ENCODE measurements at regions not wholly inside any gene's neighbourhood (a gene's known extent, or its start where the extent isn't known, plus 50 kb on each side); places are given as distances from the start of the nearest gene placed in this dataset.

DNA sequence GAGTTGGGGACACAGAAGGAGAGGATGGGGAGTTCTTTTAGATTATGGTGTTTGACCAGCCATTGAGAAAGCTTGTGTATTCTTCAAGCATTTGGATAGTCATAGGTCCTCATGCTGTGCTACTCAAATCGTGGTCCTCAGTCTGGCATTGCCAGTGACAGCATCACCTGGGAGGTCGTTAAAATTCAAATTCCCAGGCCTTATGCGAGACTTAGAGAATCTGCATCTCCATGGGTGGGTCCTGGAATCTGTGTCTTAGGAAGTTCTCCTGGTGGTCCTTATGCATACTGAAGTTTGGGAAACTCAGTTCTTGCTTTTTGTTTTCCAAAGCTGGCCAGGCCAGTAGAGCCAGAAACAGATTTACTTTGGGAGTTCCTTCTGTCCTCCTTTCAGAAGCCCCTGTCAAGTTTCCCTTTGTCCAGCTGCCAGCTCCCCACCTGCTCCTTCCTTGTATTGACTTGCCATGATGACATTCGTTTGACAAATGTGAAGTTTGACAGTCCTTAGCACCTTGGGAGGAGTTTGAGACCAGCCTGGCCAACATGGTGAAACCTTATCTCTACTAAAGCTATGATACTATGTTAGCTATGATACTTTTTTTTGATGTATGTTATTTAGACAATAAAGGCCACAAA, 95.6 kb downstream of the PALM2AKAP2 start:
- DNase-seq (ENCODE audit: low read depth) = no peak
- H3K4me3 ChIP-seq (ENCODE audit: low read depth, low read length) = no peak overlapping the region

DNA sequence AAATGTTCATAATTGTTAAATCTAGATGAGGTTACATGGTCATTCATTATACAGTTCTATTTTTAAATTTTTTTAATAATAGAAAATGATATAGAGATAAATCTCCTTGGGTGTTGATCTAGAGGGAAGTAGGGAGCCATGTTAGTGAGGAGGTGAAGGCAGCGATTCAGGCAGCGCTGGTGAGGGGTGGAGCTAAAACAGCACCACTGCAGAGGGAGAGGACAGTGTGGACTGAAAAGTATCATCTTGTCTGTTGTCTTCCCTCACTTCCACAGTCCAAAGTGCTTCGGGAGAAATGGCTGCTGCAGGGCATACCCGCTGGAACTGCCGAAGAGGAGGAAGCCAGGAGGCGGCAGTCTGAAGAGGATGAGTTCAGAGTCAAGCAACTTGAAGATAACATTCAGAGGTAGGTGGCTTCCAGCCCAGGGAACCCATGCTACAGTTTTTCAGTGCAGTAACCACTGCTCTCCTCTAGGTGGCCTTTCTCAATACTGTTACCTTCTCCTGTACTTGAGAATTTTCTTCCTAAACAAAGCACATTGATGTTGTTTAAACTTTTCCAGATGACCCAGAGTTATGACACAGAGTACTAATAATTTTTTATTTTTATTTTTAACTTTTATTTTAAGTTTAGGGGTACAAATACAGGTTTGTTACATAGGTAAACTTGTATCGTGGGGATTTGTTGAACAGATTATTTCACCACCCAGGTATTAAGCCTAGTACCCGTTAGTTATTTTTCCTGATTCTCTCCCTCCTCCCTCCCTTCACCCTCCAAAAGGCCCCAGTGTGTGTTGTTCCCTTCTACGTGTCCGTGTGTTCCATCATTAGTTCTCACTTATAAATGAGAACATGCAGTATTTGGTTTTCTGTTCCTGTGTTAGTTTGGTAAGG, 100.5 kb downstream of the PALM2AKAP2 start:
- no peak overlapping the region for H3K4me3 ChIP-seq (ENCODE audit: low read depth, low read length)
- no peak for DNase-seq (ENCODE audit: low read depth)

DNA sequence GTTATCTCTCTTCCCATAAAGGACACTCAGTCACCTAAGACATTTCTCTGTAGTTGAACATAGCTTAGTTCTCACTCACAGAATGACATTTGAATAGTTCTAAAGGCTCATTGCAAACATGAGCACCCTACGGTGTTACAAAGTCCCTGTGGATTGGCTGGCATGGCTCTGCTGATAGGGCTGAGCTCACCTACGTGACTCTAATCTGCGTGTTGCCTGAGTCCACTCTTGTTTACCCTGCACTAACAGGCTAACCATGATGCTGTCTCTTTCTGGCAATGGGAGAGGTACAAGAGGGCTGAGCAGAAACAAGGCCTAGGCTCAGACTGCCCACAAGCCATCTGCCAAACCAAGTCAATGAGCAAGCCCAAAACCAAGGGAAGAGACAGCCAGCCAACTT, 103.6 kb downstream of the PALM2AKAP2 start:
- no peak for DNase-seq (ENCODE audit: low read depth)

DNA sequence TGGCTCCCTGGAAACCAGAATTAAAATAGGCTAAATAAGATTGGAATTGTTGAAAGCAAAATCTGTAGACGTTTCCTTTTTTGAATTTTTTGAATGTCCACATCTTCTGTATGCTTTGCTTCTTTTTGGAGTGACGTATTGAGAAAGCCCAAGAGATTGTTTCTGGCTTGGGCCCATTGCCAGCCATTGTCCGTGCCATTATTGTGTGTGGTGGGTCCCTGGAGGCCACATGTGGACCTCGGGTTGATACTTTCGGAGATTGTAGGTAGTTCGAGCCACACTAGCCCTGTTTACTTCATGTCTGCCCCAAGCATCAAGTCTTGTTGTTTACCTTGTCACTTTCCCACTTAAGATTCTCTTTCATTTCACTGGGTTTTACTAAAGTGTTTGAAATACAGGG, 106.0 kb downstream of the PALM2AKAP2 start:
- DNase-seq (ENCODE audit: low read depth) = no peak

More for the DNA sequence above, 103.6 kb downstream of the PALM2AKAP2 start:
- H3K4me3 ChIP-seq (ENCODE audit: low read depth, low read length) = no peak overlapping the region

GRCh38 chr9:109886617-109887016, 106.6 kb downstream of the PALM2AKAP2 start:
- no peak for DNase-seq (ENCODE audit: low read depth)

More for the DNA sequence above, 106.0 kb downstream of the PALM2AKAP2 start:
- no peak overlapping the region for H3K4me3 ChIP-seq (ENCODE audit: low read depth, low read length)

GRCh38 chr9:109887079-109887478, 107.1 kb downstream of the PALM2AKAP2 start:
- no peak overlapping the region for H3K4me3 ChIP-seq (ENCODE audit: low read depth, low read length)
- peak; percentile 68 for DNase-seq (ENCODE audit: low read depth)

More at GRCh38 chr9:109886617-109887016, 106.6 kb downstream of the PALM2AKAP2 start:
- no peak overlapping the region for H3K4me3 ChIP-seq (ENCODE audit: low read depth, low read length)

DNA sequence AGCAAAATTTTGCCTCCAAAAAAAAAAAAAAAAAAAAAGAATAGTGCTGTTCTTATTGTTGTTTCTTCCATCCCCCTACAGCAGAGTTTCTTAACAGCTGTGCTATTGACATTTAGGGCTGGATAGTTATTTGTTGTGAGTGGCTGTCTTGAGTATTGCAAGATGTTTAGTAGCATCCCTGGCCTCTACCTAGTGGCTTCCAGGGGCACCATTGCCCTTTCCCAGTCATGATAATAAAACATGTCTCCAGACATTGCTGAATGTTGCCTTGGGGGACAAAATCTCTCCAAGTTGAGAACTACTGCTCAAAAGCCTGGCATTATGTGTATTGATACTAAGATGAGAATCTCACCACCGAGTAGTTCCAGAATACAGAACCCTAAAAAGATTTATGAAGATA, 108.7 kb downstream of the PALM2AKAP2 start:
- DNase-seq (ENCODE audit: low read depth) = no peak
- no peak overlapping the region for H3K4me3 ChIP-seq (ENCODE audit: low read depth, low read length)

DNA sequence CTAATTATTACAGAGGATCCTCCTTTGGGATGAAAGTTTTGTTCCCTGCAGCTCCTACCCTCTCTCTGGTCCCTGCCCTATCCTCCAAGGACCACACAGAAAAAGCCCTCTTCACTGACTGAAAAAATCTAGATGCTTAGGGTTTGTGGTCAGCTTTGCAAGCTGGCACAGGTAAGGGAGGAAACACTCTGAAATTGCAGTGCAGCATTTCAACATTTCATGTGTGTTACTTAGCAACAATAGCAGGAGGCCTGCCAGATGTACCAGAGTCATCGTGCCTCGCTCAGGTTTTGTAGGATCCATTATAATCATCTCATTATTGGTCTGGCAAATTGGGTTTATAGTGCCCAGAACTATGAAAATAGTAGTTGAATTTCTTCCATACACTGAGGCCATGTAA, 109.5 kb downstream of the PALM2AKAP2 start:
- no peak for DNase-seq (ENCODE audit: low read depth)
- no peak overlapping the region for H3K4me3 ChIP-seq (ENCODE audit: low read depth, low read length)

GRCh38 chr9:109893241-109893640, 113.2 kb downstream of the PALM2AKAP2 start:
- DNase-seq (ENCODE audit: low read depth) = no peak
- H3K4me3 ChIP-seq (ENCODE audit: low read depth, low read length) = no peak overlapping the region

- DNase-seq (ENCODE audit: low read depth) = no peak
Measured at GRCh38 chr9:109894473-109894872, 114.5 kb downstream of the PALM2AKAP2 start.

GRCh38 chr9:109894921-109895758, 115.1 kb downstream of the PALM2AKAP2 start:
- DNase-seq (ENCODE audit: low read depth) = peak; percentile 55
- no peak overlapping the region for H3K4me3 ChIP-seq (ENCODE audit: low read depth, low read length)

More at GRCh38 chr9:109894473-109894872, 114.5 kb downstream of the PALM2AKAP2 start:
- no peak overlapping the region for H3K4me3 ChIP-seq (ENCODE audit: low read depth, low read length)

- no peak overlapping the region for H3K4me3 ChIP-seq (ENCODE audit: low read depth, low read length)
- peak; percentile 73 for DNase-seq (ENCODE audit: low read depth)
Measured at GRCh38 chr9:109901201-109901600, 121.2 kb downstream of the PALM2AKAP2 start.

DNA sequence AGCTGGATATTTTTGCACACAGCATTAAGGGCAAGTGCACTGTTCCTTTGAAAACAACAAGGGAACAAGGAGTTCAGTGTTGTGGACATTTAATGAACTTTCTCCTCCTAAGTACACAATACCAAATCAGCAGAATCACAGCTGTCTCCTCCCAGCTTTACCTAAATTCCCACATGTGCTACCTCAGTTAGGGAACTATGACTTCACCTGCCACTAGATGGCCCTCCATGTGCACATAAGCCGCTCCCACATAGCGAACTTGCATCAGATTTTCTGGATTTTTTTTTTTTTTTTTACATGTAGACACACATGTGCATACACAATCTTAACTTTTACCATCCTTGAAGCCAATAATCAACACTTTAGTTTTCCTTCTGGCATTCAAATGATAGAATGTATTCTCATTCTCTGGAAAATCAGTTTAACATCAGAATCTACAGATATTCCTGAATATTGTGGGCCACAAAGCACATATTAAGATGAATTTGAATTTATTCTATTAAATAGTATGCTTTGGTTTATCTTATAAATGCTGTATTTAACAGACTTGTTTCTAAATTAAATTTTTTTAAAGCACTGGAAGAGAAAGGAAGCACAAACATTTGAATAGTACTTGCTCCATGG, 123.6 kb downstream of the PALM2AKAP2 start:
- no peak overlapping the region for H3K4me3 ChIP-seq (ENCODE audit: low read depth, low read length)
- no peak for DNase-seq (ENCODE audit: low read depth)

- no peak overlapping the region for H3K4me3 ChIP-seq (ENCODE audit: low read depth, low read length)
- no peak for DNase-seq (ENCODE audit: low read depth)
Measured at GRCh38 chr9:109904666-109905065, 124.7 kb downstream of the PALM2AKAP2 start.

GRCh38 chr9:109905472-109905871, 125.5 kb downstream of the PALM2AKAP2 start:
- H3K4me3 ChIP-seq (ENCODE audit: low read depth, low read length) = no peak overlapping the region
- no peak for DNase-seq (ENCODE audit: low read depth)

- no peak for DNase-seq (ENCODE audit: low read depth)
- H3K4me3 ChIP-seq (ENCODE audit: low read depth, low read length) = no peak overlapping the region
Measured at GRCh38 chr9:109906766-109907382, 126.9 kb downstream of the PALM2AKAP2 start.

DNA sequence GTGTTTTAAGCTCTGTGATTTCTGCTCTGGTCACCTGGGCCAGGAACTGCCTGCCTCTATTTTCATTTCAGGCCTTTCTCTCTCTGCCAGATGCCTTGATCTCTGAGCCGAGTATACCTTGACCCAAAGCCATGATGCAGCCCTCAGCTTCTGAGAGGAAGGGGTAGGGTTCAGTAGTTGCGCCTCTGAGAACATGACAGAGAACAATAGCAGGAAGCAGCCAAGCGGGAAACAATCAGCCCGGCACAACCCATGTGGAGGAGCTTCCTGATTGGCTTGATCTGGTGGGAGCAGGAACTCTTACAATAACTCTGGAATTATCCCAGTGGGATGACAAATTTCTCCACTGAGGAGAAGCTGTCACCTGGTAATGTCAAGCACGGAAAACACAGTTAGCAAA, 127.4 kb downstream of the PALM2AKAP2 start:
- no peak overlapping the region for H3K4me3 ChIP-seq (ENCODE audit: low read depth, low read length)
- no peak for DNase-seq (ENCODE audit: low read depth)

GRCh38 chr9:109907810-109908458, 127.9 kb downstream of the PALM2AKAP2 start:
- H3K4me3 ChIP-seq (ENCODE audit: low read depth, low read length) = no peak overlapping the region
- DNase-seq (ENCODE audit: low read depth) = no peak

Data from skeletal muscle cell (primary cell).